ENCODE measurements at regions not wholly inside any gene's neighbourhood (a gene's known extent, or its start where the extent isn't known, plus 50 kb on each side); places are given as distances from the start of the nearest gene placed in this dataset.
"Not testable (repeated sequence)": the region's sequence is repeated elsewhere in the genome, so short reads cannot be mapped to it uniquely, and the experiment has no call there.

DNA sequence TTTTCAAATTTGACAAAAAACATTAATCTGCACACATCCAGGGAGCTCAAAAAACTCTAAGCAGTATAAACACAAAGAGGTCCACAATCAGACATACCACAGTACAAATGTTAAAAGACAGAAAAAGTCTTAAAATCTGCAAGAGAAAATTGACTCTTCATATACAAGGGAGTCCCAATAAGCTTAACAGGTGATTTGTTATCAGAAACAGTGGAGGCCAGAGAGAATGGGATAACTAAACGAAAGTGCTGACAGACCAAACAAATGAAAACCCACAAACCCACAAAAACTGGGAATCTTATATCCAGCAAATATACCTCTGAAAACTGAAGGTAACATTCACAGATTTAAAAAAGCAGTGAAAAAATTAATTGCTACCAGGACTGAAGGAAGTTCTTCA, 182.0 kb upstream of the PAQR3 start:
- ATAC-seq (ENCODE audit: low read depth) (no peak), DNase-seq (no peak)
- Mint-ChIP-seq H3K27me3 (no peaks in the 10 kb centered on the region), H3K9me3 (peaks cover 48% of the 10 kb centered on the region), H3K4me1 (no peaks in the 10 kb centered on the region), H3K4me3 (no peak overlapping the region), H3K27ac (no peak overlapping the region), H3K36me3 (ENCODE audit: low read depth) (no peaks in the 10 kb centered on the region)
- intact Hi-C loops (cut with micrococcal nuclease): no loop called here
- no peak for TF ChIP-seq CTCF (IDR thresholded peaks at IDR 0.05)
- POLR2A ChIA-PET: no interaction called here
- CTCF ChIA-PET: no interaction called here

DNA sequence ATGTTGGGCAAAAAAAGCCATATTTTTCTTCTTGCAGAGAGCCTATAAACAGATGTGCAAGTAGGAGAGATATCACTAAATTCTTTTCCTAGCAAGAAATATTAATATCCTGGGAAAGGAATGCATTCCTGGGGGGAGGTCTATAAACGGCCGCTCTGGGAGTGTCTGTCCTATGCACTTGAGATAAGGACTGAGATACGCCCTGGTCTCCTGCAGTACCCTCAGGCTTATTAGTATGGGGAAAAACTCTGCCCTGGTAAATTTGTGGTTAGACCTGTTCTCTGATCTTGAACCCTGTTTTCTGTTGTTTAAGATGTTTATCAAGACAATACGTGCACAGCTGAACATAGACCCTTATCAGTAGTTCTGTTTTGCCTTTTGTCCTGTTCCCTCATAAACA, 177.8 kb upstream of the PAQR3 start:
- ATAC-seq (ENCODE audit: low read depth); intact Hi-C loops (cut with micrococcal nuclease); H3K4me3 Mint-ChIP-seq; CTCF ChIA-PET; H3K27me3 Mint-ChIP-seq; H3K36me3 Mint-ChIP-seq (ENCODE audit: low read depth); POLR2A ChIA-PET; H3K4me1 Mint-ChIP-seq; H3K27ac Mint-ChIP-seq; DNase-seq: not testable (repeated sequence)
- peaks cover 41% of the 10 kb centered on the region for H3K9me3 Mint-ChIP-seq

GRCh38 chr4:79107014-79107413, 167.8 kb upstream of the PAQR3 start:
- Mint-ChIP-seq H3K4me1 (no peaks in the 10 kb centered on the region), H3K27me3 (peaks cover 2% of the 10 kb centered on the region), H3K36me3 (ENCODE audit: low read depth) (no peaks in the 10 kb centered on the region), H3K4me3 (no peak overlapping the region), H3K27ac (no peak overlapping the region), H3K9me3 (no peaks in the 10 kb centered on the region)
- CTCF ChIA-PET: no interaction called here
- intact Hi-C loops (cut with micrococcal nuclease): no loop called here
- TF ChIP-seq CTCF (IDR thresholded peaks at IDR 0.05): no peak
- POLR2A ChIA-PET: no interaction called here
- DNase-seq (no peak), ATAC-seq (ENCODE audit: low read depth) (no peak)

DNA sequence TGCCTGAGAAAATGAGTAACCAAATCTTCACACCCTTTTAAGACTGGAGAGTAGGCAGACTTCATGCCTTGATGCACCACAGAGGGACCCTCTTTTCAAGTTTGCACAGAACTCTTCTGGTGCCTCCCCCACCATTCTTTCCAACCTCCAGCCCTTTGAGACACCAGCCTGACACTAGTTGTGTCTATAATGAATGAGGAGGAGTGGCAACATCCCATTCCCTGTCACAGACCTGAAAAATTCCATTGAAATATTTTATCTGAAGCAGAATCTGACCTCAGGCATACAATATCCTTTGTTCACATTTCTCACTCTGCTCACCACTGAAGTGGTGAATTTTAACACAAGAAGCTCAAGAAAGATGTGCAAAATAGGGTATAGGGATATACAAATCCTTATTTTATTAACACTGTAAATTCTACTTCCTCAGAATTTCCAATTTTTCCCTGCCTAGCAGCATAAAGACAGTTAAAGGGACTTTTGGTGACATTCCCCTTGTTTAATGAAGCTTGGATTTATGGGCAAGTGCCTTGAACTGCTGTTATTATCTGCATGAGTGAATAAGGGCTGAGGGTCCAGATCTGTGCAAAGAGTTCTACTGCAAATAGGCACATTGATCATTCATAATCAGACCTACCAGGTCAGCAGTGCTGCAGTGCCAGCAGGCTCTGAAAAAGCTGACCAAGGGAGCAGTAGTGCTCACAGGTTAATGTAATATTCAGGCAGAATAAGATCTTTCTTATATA, 149.9 kb upstream of the PAQR3 start:
- H3K9me3 Mint-ChIP-seq: no peaks in the 10 kb centered on the region
- TF ChIP-seq CTCF (IDR thresholded peaks at IDR 0.05): no peak
- intact Hi-C loops (cut with micrococcal nuclease): no loop called here
- H3K36me3 Mint-ChIP-seq (ENCODE audit: low read depth): no peaks in the 10 kb centered on the region
- ChIA-PET POLR2A (no interaction called here), CTCF (no interaction called here)
- ATAC-seq (ENCODE audit: low read depth) (no peak), DNase-seq (no peak)
- H3K4me1 Mint-ChIP-seq: no peaks in the 10 kb centered on the region
- H3K4me3 Mint-ChIP-seq: no peak overlapping the region
- peaks cover 5% of the 10 kb centered on the region for H3K27me3 Mint-ChIP-seq
- H3K27ac Mint-ChIP-seq: no peak overlapping the region

- no peak for TF ChIP-seq CTCF (IDR thresholded peaks at IDR 0.05)
- CTCF ChIA-PET: no interaction called here
- Mint-ChIP-seq H3K4me3 (no peak overlapping the region), H3K27ac (no peak overlapping the region), H3K27me3 (peaks cover 5% of the 10 kb centered on the region), H3K36me3 (ENCODE audit: low read depth) (no peaks in the 10 kb centered on the region), H3K4me1 (no peaks in the 10 kb centered on the region), H3K9me3 (peaks cover 5% of the 10 kb centered on the region)
- intact Hi-C loops (cut with micrococcal nuclease): no loop called here
- POLR2A ChIA-PET: no interaction called here
- ATAC-seq (ENCODE audit: low read depth) (no peak), DNase-seq (no peak)
These were observed 147.8 kb upstream of the PAQR3 start for GRCh38 chr4:79087071-79087470.
